SK-N-SH (cell line): ENCODE measurements at regions not wholly inside any gene's neighbourhood (a gene's known extent, or its start where the extent isn't known, plus 50 kb on each side); places are given as distances from the start of the nearest gene placed in this dataset.

Experiments used
- CTCF ChIA-PET: fragments of 300-600, 350-600 bp; formaldehyde crosslinking; extraction: SDS; loops from one replicate; lab custom pipeline; 2021; lab: Yijun Ruan, JAX
- POLR2A ChIA-PET: fragments of 350-600 bp; sonication (Branson Sonifier 250); formaldehyde crosslinking; extraction: SDS; loops from one replicate; lab custom pipeline; 2020; ENCODE audit warnings: antibody characterized with exemption, inconsistent platforms; lab: Yijun Ruan, JAX
- DNase-seq: peaks from one replicate; pipeline ENCODE4 v3.0.0; 2012
- H2AFZ ChIP-seq: fragments of 200-600 bp; sonication (generic); 2 replicates; pipeline ENCODE4 v1.8.1; 2016; ENCODE audit warnings: antibody characterized with exemption, mild to moderate bottlenecking, low read depth
- H3F3A ChIP-seq: fragments of 200-600 bp; sonication (generic); replicated peaks from 2 replicates; pipeline ENCODE3; 2016; ENCODE audit warnings: antibody characterized with exemption, mild to moderate bottlenecking; ENCODE audit not compliant: insufficient read depth
- H3K27ac ChIP-seq, 2 experiments: fragments of 200-500 bp in 1 of 2; fragments of 200-600 bp in 1 of 2; sonication (Bioruptor generic) in 1 of 2; sonication (generic), shearing (Covaris generic) in 1 of 2; 2 replicates each; pipeline versions ENCODE4 v1.5.1 to v1.6.1; 2014 to 2016; ENCODE audit warnings: low read depth in 2 of 2, inconsistent platforms in 1 of 2, low read length in 1 of 2, mild to moderate bottlenecking in 1 of 2, mixed read lengths in 1 of 2
- H3K27me3 ChIP-seq: fragments of 200-600 bp; sonication (generic), shearing (Covaris generic); 2 replicates; pipeline ENCODE4 v1.6.1; 2016; ENCODE audit warnings: mixed run types; ENCODE audit not compliant: insufficient read depth
- H3K36me3 ChIP-seq, 2 experiments: fragments of 200-500 bp in 1 of 2; fragments of 200-600 bp in 1 of 2; sonication (Bioruptor generic) in 1 of 2; sonication (generic) in 1 of 2; replicated peaks in 1 of 2; 2 replicates each; pipeline versions ENCODE3 to v1.5.1; 2014 to 2016; ENCODE audit warnings: low read length in 1 of 2, mild to moderate bottlenecking in 1 of 2; ENCODE audit not compliant: insufficient read depth in 2 of 2, control insufficient read depth in 1 of 2
- H3K4me1 ChIP-seq, 2 experiments: fragments of 200-500 bp in 1 of 2; fragments of 200-600 bp in 1 of 2; sonication (Bioruptor generic) in 1 of 2; sonication (generic), shearing (Covaris generic) in 1 of 2; 2 replicates each; pipeline versions ENCODE4 v1.5.1 to v1.6.1; 2014 to 2016; ENCODE audit warnings: low read depth in 1 of 2, low read length in 1 of 2, mixed run types in 1 of 2; ENCODE audit not compliant: insufficient read depth in 2 of 2, control insufficient read depth in 1 of 2
- H3K4me2 ChIP-seq: fragments of 200-600 bp; sonication (generic), shearing (Covaris generic); 2 replicates; pipeline ENCODE4 v1.6.1; 2017; ENCODE audit warnings: mixed run types
- H3K4me3 ChIP-seq, 2 experiments: fragments of 200-500 bp in 1 of 2; fragments of 200-600 bp in 1 of 2; sonication (Bioruptor generic) in 1 of 2; sonication (generic), shearing (Covaris generic) in 1 of 2; 2 replicates each; pipeline versions ENCODE4 v1.5.1 to v1.8.1; 2014 to 2016; ENCODE audit warnings: low read depth in 2 of 2, inconsistent platforms in 1 of 2, low read length in 1 of 2, mild to moderate bottlenecking in 1 of 2, mixed read lengths in 1 of 2, moderate library complexity in 1 of 2
- H3K79me2 ChIP-seq: fragments of 200-600 bp; sonication (generic); 2 replicates; pipeline ENCODE4 v1.8.1; 2017; ENCODE audit warnings: mild to moderate bottlenecking; ENCODE audit not compliant: insufficient read depth
- H3K9ac ChIP-seq: fragments of 200-600 bp; sonication (generic); 2 replicates; pipeline ENCODE4 v1.6.1; 2017; ENCODE audit warnings: mixed run types
- H3K9me2 ChIP-seq: fragments of 200-600 bp; sonication (generic); 2 replicates; pipeline ENCODE4 v1.6.1; 2017; ENCODE audit warnings: mixed run types
- H3K9me3 ChIP-seq: fragments of 200-600 bp; sonication (generic); 2 replicates; pipeline ENCODE4 v1.6.1; 2017; ENCODE audit warnings: mixed run types, mild to moderate bottlenecking, moderate library complexity
- H4K20me1 ChIP-seq: fragments of 200-600 bp; sonication (generic); 2 replicates; pipeline ENCODE4 v1.6.1; 2017; ENCODE audit warnings: mild to moderate bottlenecking, mixed run types; ENCODE audit not compliant: insufficient read depth
- CHD2 ChIP-seq: fragments of 150-350 bp; IDR thresholded peaks from 2 replicates; pipeline ENCODE4 v1.6.1; 2018; ENCODE audit warnings: low read length; ENCODE audit not compliant: partially characterized antibody
- ELF1 ChIP-seq: IDR thresholded peaks from 2 replicates; pipeline ENCODE4 v1.4.0; 2012
- FOXJ3 ChIP-seq: sonication (generic); formaldehyde crosslinking; IDR thresholded peaks from 2 replicates; pipeline ENCODE4 v1.5.1; 2020; ENCODE audit warnings: mild to moderate bottlenecking, missing genetic modification reagents
- FOXM1 ChIP-seq: IDR thresholded peaks from 2 replicates; pipeline ENCODE4 v1.4.0; 2012; ENCODE audit warnings: low read depth, mild to moderate bottlenecking
- GABPA ChIP-seq: IDR thresholded peaks from 2 replicates; pipeline ENCODE4 v1.4.0; 2012; ENCODE audit warnings: low read depth, mild to moderate bottlenecking
- GATA2 ChIP-seq: sonication (generic); formaldehyde crosslinking; IDR thresholded peaks from 2 replicates; pipeline ENCODE4 v1.5.0; 2020; ENCODE audit warnings: mild to moderate bottlenecking, missing genetic modification reagents
- IRF3 ChIP-seq: fragments of 150-350 bp; IDR thresholded peaks from 2 replicates; pipeline ENCODE4 v1.6.1; 2016; ENCODE audit warnings: mild to moderate bottlenecking, low read depth, low read length
- NRF1 ChIP-seq: IDR thresholded peaks from 2 replicates; pipeline ENCODE4 v1.6.1; 2012; ENCODE audit warnings: low read depth, mild to moderate bottlenecking, low read length
- POLR2AphosphoS5 ChIP-seq: IDR thresholded peaks from 2 replicates; pipeline ENCODE4 v1.6.1; 2012; ENCODE audit warnings: low read depth, low read length
- RAD21 ChIP-seq: IDR thresholded peaks from 2 replicates; pipeline ENCODE4 v1.6.1; 2012; ENCODE audit warnings: mild to moderate bottlenecking, low read length
- RCOR1 ChIP-seq: fragments of 150-350 bp; IDR thresholded peaks from 2 replicates; pipeline ENCODE4 v1.6.1; 2017; ENCODE audit warnings: antibody characterized with exemption, low read length
- RFX5 ChIP-seq: IDR thresholded peaks from 2 replicates; pipeline ENCODE4 v1.6.1; 2012; ENCODE audit warnings: mild to moderate bottlenecking, improper control_type of control experiment, low read length
- RXRA ChIP-seq: IDR thresholded peaks from 2 replicates; pipeline ENCODE4 v1.4.0; 2012; ENCODE audit warnings: low read depth, mild to moderate bottlenecking, borderline replicate concordance
- SMC3 ChIP-seq: IDR thresholded peaks from 2 replicates; pipeline ENCODE4 v1.6.1; 2012; ENCODE audit warnings: low read depth, low read length, improper control_type of control experiment
- TAF1 ChIP-seq: IDR thresholded peaks from 2 replicates; pipeline ENCODE4 v1.6.1; 2012; ENCODE audit warnings: low read depth, mild to moderate bottlenecking, low read length, moderate library complexity, borderline replicate concordance
- TCF12 ChIP-seq: IDR thresholded peaks from 2 replicates; pipeline ENCODE4 v1.4.0; 2012
- YY1 ChIP-seq: IDR thresholded peaks from 2 replicates; pipeline ENCODE4 v1.4.0; 2012; ENCODE audit warnings: low read depth, mild to moderate bottlenecking
- WGBS: methylation state at CpG from one replicate; pipeline ENCODE4 v1.1.6; 2017; ENCODE audit warnings: low lambda C conversion rate; 5-methylcytosine and 5-hydroxymethylcytosine counted together
- TF ChIP-seq, protein P1 (sequence below): IDR thresholded peaks from 2 replicates; pipeline ENCODE4 v1.4.0; 2012; ENCODE audit warnings: low read depth
- TF ChIP-seq, protein P2 (sequence below): IDR thresholded peaks from 2 replicates; pipeline ENCODE4 v1.4.0; 2012; ENCODE audit warnings: low read depth, borderline replicate concordance
- TF ChIP-seq, protein P3 (sequence below): IDR thresholded peaks from 2 replicates; pipeline ENCODE4 v1.4.0; 2012; ENCODE audit warnings: low read depth, borderline replicate concordance

GRCh38 chr17:79353016-79353415 is 257.8 kb downstream of the RBFOX3 start:
- H3K36me3 ChIP-seq: no peaks in the 10 kb centered on the region
- H3K4me2 ChIP-seq: no peak overlapping the region
- H3K79me2 ChIP-seq: no peaks in the 10 kb centered on the region
- no peaks in the 10 kb centered on the region for H3K9me3 ChIP-seq
- no peak overlapping the region for H3K9ac ChIP-seq
- ChIA-PET POLR2A (no interaction called here), CTCF (interaction anchor here (1.2 to 1.6 kb wide), 3 partner anchors 9 to 39 kb away, joined by 4 to 6 read pairs (median 5); no protein-coding TSS in a partner anchor)
- no peaks in the 10 kb centered on the region for H4K20me1 ChIP-seq
- H3K27me3 ChIP-seq: peaks cover 45% of the 10 kb centered on the region
- 26% methylated on average over 3 of the region's 8 CpGs for WGBS
- no peak overlapping the region for H3K27ac ChIP-seq
- H3K9me2 ChIP-seq: no peaks in the 10 kb centered on the region
- no peaks in the 10 kb centered on the region for H3K4me1 ChIP-seq
- no peak for DNase-seq
- TF ChIP-seq ELF1: no peak
- TF ChIP-seq TCF12: no peak
- no peak for TF ChIP-seq SMC3
- no peak for TF ChIP-seq GATA2 (CRISPR knock-in tag)
- TF ChIP-seq RXRA: no peak
- no peak overlapping the region for H2AFZ ChIP-seq
- H3K4me3 ChIP-seq: no peak overlapping the region
- no peaks in the 10 kb centered on the region for H3F3A ChIP-seq

DNA sequence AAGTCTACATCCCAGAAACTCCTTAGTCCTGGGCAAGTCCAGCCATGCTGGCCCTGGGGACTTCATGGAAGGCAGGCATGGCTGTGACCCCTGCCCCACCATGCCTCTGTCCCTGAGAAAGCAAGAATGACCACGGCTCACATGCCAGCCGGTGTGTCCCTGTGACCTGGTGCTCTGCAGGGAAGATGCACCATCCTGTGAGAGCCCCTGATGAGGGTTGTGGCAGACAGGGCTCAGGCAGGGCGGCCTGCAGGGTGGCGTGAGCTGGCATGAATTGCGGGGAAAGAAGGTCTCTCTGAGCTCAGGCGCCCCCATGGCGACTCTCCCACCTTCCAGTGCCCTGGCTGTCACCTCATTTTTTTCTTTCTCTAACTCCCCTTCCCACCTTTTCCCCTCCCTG is 260.3 kb downstream of the RBFOX3 start:
- no peak overlapping the region for H3K27ac ChIP-seq
- ChIA-PET CTCF (interaction anchor here (1.1 kb wide), 1 partner anchor 50 kb away, joined by 4 read pairs; no protein-coding TSS in a partner anchor), POLR2A (no interaction called here)
- WGBS: 31% methylated on average over 6 of the region's 7 CpGs
- no peaks in the 10 kb centered on the region for H3K79me2 ChIP-seq
- no peak overlapping the region for H3K4me3 ChIP-seq
- H3K9ac ChIP-seq: no peak overlapping the region
- no peaks in the 10 kb centered on the region for H3F3A ChIP-seq
- H4K20me1 ChIP-seq: no peaks in the 10 kb centered on the region
- TF ChIP-seq FOXM1 (no peak), YY1 (no peak), IRF3 (no peak), GABPA (no peak), RFX5 (no peak), RCOR1 (no peak), FOXJ3 (no peak), GATA2 (CRISPR knock-in tag) (no peak), NRF1 (no peak), TAF1 (no peak), RAD21 (no peak), POLR2AphosphoS5 (no peak), CHD2 (no peak)
- TF ChIP-seq, protein P1, sequence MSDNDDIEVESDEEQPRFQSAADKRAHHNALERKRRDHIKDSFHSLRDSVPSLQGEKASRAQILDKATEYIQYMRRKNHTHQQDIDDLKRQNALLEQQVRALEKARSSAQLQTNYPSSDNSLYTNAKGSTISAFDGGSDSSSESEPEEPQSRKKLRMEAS: no peak
- TF ChIP-seq, protein P2, sequence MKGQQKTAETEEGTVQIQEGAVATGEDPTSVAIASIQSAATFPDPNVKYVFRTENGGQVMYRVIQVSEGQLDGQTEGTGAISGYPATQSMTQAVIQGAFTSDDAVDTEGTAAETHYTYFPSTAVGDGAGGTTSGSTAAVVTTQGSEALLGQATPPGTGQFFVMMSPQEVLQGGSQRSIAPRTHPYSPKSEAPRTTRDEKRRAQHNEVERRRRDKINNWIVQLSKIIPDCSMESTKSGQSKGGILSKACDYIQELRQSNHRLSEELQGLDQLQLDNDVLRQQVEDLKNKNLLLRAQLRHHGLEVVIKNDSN: no peak
- TF ChIP-seq, protein P3, sequence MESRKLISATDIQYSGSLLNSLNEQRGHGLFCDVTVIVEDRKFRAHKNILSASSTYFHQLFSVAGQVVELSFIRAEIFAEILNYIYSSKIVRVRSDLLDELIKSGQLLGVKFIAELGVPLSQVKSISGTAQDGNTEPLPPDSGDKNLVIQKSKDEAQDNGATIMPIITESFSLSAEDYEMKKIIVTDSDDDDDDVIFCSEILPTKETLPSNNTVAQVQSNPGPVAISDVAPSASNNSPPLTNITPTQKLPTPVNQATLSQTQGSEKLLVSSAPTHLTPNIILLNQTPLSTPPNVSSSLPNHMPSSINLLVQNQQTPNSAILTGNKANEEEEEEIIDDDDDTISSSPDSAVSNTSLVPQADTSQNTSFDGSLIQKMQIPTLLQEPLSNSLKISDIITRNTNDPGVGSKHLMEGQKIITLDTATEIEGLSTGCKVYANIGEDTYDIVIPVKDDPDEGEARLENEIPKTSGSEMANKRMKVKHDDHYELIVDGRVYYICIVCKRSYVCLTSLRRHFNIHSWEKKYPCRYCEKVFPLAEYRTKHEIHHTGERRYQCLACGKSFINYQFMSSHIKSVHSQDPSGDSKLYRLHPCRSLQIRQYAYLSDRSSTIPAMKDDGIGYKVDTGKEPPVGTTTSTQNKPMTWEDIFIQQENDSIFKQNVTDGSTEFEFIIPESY: no peak
- no peaks in the 10 kb centered on the region for H3K36me3 ChIP-seq
- no peak overlapping the region for H2AFZ ChIP-seq
- H3K27me3 ChIP-seq: peaks cover 34% of the 10 kb centered on the region
- H3K9me2 ChIP-seq: no peaks in the 10 kb centered on the region
- no peak for DNase-seq
- no peaks in the 10 kb centered on the region for H3K9me3 ChIP-seq
- H3K4me2 ChIP-seq: no peak overlapping the region
- no peaks in the 10 kb centered on the region for H3K4me1 ChIP-seq
